ENCODE measurements at regions not wholly inside any gene's neighbourhood (a gene's known extent, or its start where the extent isn't known, plus 50 kb on each side); places are given as distances from the start of the nearest gene placed in this dataset.
"Not testable (repeated sequence)": the region's sequence is repeated elsewhere in the genome, so short reads cannot be mapped to it uniquely, and the experiment has no call there.

GRCh38 chr7:3094701-3095445 lies 51.2 kb upstream of the CARD11 start:
- no peak for DNase-seq

DNA sequence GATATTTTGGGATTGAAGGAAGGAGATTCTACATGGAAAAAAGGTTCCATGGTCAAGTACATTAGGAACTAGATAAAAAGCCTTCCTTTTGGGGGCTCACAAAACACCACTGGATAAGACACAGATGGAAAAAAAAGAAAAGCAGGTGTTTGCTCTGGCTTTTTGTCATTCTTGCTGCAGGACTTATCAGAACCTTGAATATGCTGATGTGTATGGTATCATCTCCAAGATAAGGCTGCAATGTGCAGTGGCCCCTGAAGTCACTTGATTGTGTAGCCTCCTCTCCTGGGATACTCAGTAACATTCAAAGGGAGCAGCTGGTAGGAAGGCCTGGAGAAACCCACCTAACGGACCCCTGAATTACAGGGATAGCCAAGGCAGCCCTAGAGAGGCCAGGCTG lies 54.1 kb upstream of the CARD11 start:
- no peak for DNase-seq

- no peak for DNase-seq
Observed at GRCh38 chr7:3102159-3102558, 58.5 kb upstream of the CARD11 start.

DNA sequence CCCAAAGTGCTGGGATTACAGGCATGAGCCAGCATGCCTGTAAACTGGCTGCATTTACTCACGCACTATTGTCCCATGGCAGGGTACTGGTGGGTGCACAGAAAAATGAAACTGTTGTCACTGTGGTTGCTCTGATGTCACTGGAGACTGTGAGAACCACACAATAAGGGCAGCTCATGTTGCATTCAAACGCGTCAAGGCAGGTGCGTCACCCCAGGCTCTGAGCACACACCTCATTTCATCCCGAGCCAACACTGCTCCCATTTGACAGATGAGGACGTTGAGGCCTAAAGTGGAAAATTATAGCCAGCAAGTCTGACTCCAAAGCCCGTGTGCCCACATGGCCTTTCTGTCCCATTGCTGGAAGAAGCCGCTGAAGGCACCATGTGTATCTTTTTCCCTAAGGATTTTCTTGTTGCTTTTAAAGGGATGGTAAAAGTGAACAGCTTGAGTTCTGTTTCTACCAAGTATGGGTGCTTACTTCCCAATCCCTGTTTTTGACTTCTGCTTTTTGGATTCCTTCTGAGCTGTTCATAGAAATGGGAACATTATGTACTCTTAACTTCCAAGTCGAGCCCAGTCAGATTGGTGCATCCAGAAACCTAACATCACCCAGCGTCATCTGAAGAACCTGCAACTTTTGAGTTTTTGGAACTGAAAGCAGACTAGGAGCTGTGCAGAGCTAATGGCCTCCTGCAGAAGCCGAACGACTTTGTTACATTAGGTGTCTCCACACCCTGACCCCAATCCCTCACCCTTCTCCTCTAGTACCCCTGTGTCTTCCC lies 60.1 kb upstream of the CARD11 start:
- no peak for DNase-seq

GRCh38 chr7:3105856-3106255 lies 62.2 kb upstream of the CARD11 start:
- DNase-seq: no peak

DNA sequence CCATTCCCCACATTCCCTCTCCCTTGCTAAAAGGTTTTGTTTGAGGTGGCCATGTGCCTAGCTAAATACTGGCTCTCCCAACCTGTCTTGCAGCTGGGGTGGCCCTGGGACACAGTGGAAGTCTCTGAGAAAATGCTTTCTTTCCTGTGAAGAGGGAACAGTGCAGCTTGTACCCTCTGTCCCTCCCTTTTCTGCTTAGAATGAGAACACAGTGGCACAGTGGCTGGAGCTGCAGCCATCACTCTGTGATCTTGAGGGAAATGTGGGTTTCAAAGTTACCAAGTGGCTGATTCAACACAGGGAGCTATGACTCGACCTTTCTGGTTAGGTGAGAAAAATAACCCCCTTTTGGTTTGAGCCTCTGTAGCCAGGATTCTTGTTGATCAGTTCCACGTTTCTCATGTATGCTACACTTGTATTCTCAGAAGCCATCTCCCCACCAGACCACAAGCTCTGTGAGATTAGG lies 62.7 kb upstream of the CARD11 start:
- no peak for DNase-seq

DNA sequence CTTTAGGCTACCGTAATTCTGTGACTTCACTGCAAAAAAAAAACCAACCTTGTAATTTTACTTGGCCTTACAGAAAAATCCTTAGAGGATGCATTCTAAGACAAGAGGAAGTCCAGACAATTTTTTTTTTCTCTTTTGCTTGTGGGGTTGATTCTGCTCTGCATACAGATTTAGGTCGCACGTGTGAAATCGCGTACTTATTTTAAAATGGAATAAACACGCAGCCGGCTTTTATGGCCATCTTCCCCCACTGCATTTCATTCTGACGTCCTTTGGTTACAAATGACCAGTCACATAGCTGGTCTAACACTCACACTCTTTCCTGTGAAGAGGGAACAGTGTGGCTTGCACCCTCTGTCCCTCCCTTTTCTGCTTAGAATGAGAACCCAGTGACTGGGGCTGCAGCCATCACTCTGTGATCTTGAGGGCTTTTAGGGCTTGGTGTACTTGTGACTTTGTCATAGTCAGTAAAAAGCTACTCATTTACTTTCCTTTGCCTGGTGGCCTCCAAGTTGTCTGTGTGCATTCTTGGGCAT lies 63.6 kb upstream of the CARD11 start:
- DNase-seq: no peak

- no peak for DNase-seq
Observed at GRCh38 chr7:3107889-3108570, 64.4 kb upstream of the CARD11 start.

DNA sequence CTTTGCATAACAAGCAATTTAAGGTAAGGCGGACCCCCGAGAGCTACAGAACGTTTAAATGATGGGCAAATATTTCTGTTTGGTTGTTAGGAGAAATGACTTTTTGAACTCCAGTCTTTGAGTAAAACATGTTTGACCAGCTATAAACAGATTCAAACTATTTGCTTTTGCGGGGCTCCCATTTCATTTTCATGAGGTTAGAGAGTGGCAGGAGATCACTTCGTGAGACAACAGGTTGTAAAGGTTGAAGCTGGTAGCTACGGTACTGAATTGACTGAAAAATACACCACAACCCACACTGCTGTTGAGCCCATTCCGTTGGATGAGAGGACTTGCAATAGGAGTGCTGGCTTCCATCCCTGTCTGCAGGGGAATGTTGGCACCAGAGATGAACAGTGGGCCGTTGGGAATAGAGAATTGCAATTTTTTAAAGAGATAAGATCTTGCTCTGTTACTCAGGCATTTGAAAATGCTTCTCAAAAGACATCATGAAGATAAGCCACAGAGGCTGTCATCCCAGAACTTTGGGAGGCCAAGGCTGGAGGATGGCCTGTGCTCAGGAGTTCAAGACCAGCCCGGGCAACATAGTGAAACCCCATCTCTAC lies 65.7 kb upstream of the CARD11 start:
- DNase-seq: no peak

GRCh38 chr7:3112479-3113134 lies 68.9 kb upstream of the CARD11 start:
- no peak for DNase-seq

- no peak for DNase-seq
Observed at GRCh38 chr7:3114917-3115316, 71.2 kb upstream of the CARD11 start.

- DNase-seq: no peak
Observed at GRCh38 chr7:3117081-3117480, 73.4 kb upstream of the CARD11 start.

- DNase-seq: no peak
Observed at GRCh38 chr7:3117488-3118231, 74.0 kb upstream of the CARD11 start.

DNA sequence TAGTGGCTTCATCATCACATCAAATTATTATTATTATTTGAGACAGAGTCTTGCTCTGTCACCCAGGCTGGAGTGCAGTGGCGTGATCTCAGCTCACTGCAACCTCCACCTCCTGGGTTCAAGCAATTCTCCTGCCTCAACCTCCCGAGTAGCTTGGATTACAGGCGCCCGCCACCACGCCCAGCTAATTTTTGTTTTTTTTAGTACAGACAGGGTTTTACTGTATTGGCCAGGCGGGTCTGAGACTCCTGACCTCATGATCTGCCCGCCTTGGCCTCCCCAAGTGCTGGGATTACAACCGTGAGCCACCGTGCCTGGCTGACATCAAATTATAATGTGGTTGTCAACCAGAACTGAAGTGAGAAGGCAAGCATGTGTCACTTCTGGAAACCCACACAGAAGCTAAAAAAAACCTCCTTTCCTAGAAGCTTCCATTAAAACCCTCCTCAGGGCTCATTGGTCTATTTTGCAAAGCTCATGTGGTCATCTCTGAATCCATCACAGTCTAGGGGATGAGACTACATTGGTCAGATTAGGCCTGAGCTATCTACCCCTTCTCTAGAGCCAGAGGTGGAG lies 75.8 kb upstream of the CARD11 start:
- DNase-seq: not testable (repeated sequence)

GRCh38 chr7:3119963-3120362 lies 76.3 kb upstream of the CARD11 start:
- DNase-seq: no peak

DNA sequence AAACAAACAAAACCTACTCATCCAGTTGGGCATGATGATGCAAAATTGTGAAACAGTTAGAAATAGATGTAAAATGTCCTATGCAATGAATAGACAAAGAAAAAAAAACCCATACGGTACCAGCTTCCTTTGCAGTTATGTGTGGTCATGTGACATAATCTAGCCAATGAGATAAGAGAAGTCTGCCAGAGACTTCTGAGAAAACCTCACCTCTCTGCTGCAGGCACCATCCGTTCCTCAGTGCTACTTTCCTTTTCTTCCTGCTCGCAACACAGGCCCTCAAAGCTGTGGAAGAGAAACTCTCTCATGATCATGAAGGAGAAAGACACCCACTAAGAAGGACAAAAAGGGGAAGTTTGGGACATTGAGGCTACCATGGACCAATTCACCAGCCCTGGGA lies 76.8 kb upstream of the CARD11 start:
- DNase-seq: no peak

DNA sequence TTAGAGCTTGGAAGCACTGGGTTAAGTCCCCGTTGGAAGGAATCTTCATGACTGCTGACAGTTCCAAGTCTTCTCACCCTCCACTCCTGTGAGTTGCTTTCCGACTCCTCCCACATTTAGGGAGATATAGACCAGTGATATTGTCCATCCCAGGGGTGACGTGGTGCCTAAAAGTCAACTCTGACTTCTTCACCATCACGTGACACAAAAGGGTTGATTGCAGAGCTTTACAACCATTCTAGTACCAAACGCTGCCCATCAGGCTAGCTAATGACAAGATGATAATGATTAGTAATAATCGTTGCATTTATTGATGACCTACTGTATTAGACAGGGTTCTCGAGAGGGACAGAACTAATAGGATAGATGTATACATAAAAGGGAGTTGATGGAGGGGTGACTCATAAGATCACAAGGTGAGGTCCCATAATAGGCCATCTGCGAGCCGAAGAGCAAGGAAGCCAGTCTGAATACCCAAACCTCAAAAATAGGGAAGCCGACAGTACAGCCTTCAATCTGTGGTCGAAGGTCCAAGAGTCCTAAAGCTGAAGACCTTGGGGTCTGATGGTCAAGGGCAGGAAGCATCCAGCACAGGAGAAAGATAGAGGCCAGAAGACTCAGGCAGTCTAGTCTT lies 85.3 kb upstream of the CARD11 start:
- DNase-seq: no peak

- DNase-seq: no peak
Observed at GRCh38 chr7:3133811-3134385, 90.2 kb upstream of the CARD11 start.

DNA sequence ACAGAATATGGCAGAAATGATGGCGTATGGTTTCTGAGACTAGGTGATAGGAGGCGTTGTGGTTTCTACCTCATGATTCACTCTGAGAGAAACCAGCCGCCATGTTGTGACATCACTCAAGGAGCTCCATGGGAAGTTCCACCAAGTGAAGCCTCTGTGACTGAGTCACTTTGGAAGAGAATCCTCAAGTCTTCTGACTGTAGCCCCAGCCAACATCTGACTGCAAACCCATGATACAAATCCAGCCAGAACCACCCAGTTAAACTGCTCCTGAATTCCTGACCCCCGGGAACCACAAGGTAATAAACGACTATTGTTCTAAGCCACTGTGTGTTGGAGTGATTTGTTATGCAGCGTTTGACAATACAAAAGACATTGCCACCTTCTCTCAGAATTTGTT lies 91.1 kb upstream of the CARD11 start:
- DNase-seq: no peak

DNA sequence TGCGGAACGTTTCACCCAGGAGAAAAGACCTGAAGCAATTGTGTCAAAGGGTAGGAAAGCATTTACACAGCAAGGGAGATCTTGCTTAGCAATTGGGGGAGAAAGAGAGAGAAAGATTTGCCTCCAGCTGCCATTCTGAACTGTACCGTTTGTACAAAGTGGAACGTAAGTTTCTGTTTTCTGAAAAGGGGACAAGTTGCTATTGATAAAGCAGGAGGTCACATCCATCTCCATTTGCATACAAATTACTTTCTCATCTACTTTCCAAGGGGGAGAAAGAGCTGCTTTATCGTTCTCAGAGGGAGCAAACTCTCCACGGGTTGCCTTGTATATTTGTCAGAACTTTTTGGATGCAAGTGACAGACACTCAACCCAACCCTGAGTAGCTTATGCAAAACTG lies 92.0 kb upstream of the CARD11 start:
- no peak for DNase-seq

- no peak for DNase-seq
Observed at GRCh38 chr7:3138206-3138605, 94.5 kb upstream of the CARD11 start.

Data from NCI-H1930 (cell line).